GM19035 (cell line): ENCODE measurements at regions not wholly inside any gene's neighbourhood (a gene's known extent, or its start where the extent isn't known, plus 50 kb on each side); places are given as distances from the start of the nearest gene placed in this dataset.
"Not testable (repeated sequence)": the region's sequence is repeated elsewhere in the genome, so short reads cannot be mapped to it uniquely, and the experiment has no call there.

Source experiments
- ATAC-seq: cut with Tn5 transposase; IDR thresholded peaks from one replicate; pipeline ENCODE4 v1.9.1; 2021; ENCODE audit not compliant: unreplicated experiment

DNA sequence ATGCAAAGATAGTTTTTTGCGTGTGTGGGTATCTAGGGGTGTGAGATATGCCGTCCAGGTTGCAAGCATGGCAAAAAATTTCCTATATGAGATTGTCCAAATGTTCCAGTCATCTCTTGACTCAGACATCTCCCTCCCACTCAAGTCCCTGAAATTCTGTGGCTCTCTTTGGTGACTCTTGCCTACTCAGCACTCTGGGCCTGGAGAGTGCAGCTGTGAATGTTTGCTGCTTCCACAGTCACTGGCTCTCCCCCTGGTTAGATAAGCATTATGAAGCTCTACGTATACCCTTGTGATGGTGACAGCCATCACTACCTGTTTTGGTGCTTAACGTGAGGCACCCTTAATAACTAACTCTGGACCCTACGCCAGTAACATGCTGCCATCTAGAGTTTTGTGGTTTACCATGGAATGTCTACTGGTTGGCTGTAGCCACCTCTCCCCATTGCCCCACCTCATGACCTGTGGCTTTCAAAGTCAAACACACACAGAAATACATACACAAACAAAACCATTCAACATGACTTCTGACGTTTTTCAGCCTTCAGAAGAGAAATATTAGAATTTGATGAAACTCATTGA, 621.9 kb upstream of the CITED2 start:
- peak; percentile 84 for ATAC-seq

DNA sequence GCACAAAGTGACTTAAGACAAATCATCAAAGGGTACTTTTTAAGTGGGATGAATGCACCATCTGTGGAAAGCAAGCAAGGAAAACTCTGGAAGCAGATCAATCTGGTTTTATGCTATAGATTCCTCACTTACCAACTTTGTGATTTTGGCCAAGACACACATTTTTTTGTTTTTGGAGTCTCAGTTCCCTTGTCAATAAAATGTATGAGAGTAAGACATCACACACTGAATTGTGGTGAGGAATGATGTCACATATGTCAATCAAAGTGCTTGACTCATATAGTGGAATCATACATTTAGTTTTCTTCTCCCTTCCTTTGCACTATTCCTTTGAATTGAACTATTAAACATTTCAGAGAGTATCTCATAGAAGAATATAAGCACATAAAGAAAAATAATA, 620.5 kb upstream of the CITED2 start:
- no peak for ATAC-seq

GRCh38 chr6:139990856-139991465, 616.5 kb upstream of the CITED2 start:
- no peak for ATAC-seq

GRCh38 chr6:139990026-139990686, 615.7 kb upstream of the CITED2 start:
- no peak for ATAC-seq

GRCh38 chr6:139988685-139989084, 614.2 kb upstream of the CITED2 start:
- no peak for ATAC-seq

GRCh38 chr6:139987091-139987490, 612.6 kb upstream of the CITED2 start:
- no peak for ATAC-seq

- ATAC-seq = no peak
Observed at GRCh38 chr6:139985236-139985815, 610.9 kb upstream of the CITED2 start.

GRCh38 chr6:139984317-139984716, 609.9 kb upstream of the CITED2 start:
- no peak for ATAC-seq

GRCh38 chr6:139983555-139984276, 609.3 kb upstream of the CITED2 start:
- ATAC-seq = no peak

- ATAC-seq = no peak
Observed at GRCh38 chr6:139982652-139983295, 608.3 kb upstream of the CITED2 start.

DNA sequence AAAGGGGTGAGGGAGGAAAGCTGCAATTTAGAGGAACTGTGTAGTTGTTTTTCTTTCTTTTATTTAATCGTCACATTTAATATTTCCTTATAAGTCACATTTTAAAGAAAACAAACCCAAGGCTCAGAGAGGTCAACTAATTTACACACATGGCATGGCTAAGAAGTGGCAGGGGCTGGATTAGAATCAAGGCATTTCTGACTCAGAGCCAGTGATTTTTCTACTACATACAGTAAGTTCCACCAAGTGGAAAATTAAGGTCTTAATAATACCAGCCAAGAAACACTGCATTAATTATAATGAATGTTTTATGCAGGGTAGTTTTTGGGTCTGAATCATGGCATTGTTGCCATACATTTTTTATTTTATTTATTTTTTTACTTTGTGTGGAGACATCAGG, 607.7 kb upstream of the CITED2 start:
- ATAC-seq = no peak

GRCh38 chr6:139981768-139982181, 607.3 kb upstream of the CITED2 start:
- no peak for ATAC-seq

GRCh38 chr6:139981066-139981624, 606.7 kb upstream of the CITED2 start:
- no peak for ATAC-seq

DNA sequence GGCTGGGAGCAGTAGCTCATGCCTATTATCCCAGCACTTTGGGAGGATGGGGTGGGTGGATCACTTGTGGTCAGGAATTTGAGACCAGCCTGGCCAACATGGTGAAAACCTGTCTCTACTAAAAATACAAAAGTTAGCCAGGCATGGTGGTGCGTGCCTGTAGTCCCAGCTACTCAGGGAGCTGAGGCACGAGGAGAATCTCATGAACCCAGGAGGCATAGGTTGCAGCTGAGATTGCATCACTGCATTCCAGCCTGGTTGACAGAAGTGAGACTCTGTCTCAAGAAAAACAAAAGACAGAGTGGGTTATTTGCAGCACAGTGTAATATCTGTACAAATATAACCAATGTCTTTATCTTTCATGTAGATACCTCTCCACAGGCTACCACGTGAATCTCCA, 606.2 kb upstream of the CITED2 start:
- not testable (repeated sequence) for ATAC-seq

DNA sequence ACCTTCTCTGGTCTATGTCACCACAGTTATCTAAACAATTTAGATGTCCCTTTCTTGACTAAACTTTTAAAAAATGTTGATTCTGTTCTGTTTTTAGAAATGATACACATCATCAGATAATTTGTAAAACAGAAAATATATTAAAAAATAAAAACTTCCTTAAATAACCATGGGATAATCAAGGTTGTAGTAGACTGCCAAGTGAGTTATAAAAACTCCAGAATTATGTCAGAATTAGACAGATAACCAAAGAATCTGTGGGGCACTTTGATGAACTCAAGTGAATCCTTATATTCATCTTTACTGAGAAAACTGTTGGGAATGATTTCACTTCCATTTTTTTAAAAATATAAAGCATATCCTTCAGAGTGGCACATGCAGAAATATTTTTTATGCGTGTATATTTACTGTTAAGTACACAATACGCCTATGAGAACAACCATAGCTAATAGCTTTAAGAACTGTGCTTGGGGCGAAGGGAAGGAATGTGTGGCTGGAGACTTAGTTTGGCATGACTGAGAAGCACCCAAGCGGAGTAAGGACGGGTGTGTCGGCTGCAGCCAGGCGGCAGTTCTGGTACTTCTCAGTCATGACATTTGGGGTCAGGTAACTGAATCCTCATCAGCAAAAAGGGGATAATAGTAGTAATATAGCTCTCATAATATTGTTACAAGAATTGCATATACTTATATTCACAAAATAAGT, 604.7 kb upstream of the CITED2 start:
- ATAC-seq = no peak

DNA sequence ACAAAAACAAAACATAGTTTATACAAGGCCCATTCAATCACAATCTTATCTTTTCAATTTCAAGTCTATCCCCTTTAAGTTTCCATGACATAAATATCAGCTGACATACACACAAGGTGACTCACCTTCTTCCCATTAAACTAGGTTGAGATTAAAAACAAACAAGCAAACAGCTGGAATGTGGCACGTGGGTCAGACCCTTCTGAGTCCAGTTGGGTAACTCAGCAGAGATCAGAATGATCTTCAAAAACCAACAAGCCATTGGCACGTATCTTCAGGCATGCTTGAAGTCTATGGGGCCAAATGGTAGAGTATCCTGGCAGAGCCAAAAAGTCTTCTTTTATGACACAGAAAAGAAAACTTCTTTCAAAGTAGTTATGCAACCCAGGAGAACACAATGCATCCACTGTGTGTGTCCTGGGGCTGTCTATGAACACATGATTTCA, 603.5 kb upstream of the CITED2 start:
- no peak for ATAC-seq

DNA sequence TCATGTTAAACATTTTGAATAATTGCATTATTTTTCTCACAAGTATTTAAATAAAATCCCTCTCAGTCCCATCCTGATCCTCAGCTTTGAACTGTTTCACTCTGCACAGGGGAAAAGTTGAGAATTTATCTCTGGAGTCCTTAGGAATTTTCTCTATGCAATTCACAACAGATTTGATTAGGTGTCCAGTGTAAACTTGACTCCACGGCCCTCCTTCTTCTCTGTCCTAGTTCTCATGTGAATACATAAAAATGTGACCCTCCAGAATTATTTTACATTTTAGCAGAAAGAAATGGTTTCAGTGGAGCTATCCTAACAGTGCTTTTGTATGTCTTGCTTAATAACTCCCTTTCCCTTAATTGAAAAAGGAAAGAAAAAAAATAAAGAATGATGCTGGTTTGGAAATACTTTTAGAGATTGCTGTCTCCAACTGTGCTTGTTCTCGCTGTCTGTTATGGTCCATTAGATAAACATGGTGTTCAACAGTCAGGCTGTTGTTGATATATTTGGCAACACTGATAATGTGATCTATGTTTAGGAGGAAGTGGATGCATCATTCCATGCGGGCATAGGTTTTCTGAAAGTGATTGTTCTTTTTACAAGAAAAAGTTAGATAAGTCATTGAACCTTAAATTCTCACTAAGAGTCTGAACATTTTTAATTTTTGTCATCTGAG, 599.4 kb upstream of the CITED2 start:
- ATAC-seq = no peak

DNA sequence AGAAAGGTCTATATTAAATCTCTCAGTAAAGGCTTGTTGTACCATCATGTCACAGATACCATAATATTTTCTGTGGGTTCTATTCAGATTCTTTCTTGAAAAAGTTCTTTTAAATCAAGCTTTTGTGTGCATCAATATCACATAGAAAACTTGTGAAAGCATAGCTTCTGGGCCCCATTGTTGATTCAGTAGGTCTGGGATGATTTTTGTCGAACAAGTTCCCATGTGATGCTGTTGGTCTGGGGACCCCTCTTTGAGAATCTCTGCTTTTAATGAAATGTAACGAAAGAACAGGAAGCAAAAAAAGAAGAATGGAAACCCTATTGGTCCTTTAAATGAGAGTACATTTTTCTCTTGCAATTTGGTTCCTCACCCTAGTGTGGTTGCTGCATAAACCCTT, 597.7 kb upstream of the CITED2 start:
- no peak for ATAC-seq

DNA sequence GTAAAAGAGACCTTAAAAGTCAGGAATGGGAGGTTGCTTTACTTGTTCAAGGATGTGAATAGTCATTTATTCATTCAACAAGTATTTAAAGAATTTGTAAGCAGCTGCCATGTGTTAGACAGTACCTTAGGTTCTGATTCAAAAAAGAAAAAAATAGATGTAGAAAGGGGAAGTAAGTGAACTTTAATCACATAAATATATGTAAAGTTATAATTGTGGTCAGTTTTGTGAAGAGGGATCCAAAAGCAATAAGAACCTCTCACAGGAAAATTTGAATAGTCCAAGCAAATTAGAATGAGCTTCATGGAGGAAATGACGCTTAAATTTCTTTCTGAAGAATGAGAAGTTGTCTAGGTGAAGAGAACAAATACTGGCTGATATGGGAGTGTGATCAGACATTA, 596.1 kb upstream of the CITED2 start:
- no peak for ATAC-seq

DNA sequence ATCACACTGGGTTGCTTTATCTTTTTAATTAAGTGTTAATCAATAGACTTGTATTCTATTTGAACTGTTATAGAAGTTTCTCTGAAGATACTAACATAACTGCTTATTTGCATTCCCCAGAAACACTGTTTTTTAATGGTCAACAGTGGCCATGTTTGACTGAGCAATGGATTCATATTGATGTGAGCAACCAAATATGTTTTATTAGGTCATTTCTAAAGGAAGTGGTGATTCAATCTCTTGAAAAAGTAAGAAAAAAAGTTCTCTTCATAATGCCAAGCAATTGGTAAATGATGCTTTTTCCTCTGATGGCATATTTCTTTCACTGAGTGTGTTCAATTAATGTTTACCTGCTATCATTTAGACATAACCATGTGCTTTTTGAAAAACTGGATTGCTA, 593.0 kb upstream of the CITED2 start:
- no peak for ATAC-seq
